Ectodermal cell (in vitro differentiated cells): ENCODE measurements at regions not wholly inside any gene's neighbourhood (a gene's known extent, or its start where the extent isn't known, plus 50 kb on each side); places are given as distances from the start of the nearest gene placed in this dataset.

Experiments
- H3K27ac ChIP-seq: 2 replicates; pipeline ENCODE4 v1.7.0; 2013; ENCODE audit warnings: mild to moderate bottlenecking, low read depth, low read length; ENCODE audit not compliant: insufficient read depth, poor library complexity, severe bottlenecking
- H3K27me3 ChIP-seq: 2 replicates; pipeline ENCODE4 v1.7.0; 2013; ENCODE audit warnings: mild to moderate bottlenecking, low read length; ENCODE audit not compliant: insufficient read depth, control insufficient read depth, poor library complexity, severe bottlenecking
- H3K36me3 ChIP-seq: one replicate; pipeline ENCODE4 v1.7.0; 2013; ENCODE audit warnings: low read length; ENCODE audit not compliant: control insufficient read depth, insufficient read depth
- H3K4me1 ChIP-seq: one replicate; pipeline ENCODE4 v1.7.0; 2013; ENCODE audit warnings: low read length; ENCODE audit not compliant: control insufficient read depth, insufficient read depth
- H3K4me3 ChIP-seq: 2 replicates; pipeline ENCODE4 v1.7.0; 2013; ENCODE audit warnings: low read depth, low read length, control low read depth; ENCODE audit not compliant: insufficient read depth
- H3K9me3 ChIP-seq: 2 replicates; pipeline ENCODE4 v1.7.0; 2013; ENCODE audit warnings: mild to moderate bottlenecking, low read length, moderate library complexity; ENCODE audit not compliant: control insufficient read depth
- WGBS, 2 experiments: methylation state at CpG; one replicate each; pipeline ENCODE4 v1.1.7; 2013; ENCODE audit warnings: missing lambda C conversion rate in 2 of 2; 5-methylcytosine and 5-hydroxymethylcytosine counted together

GRCh38 chr4:187046471-187046870 is 322.8 kb upstream of the FAT1 start:
- H3K27ac ChIP-seq = no peak overlapping the region
- no peaks in the 10 kb centered on the region for H3K36me3 ChIP-seq
- H3K27me3 ChIP-seq = no peaks in the 10 kb centered on the region

GRCh38 chr4:187059021-187059420 is 335.4 kb upstream of the FAT1 start:
- H3K4me1 ChIP-seq = no peaks in the 10 kb centered on the region
- no peak overlapping the region for H3K4me3 ChIP-seq
- no peaks in the 10 kb centered on the region for H3K27me3 ChIP-seq
- WGBS, 2 experiments = 96% methylated on average over 9 of the region's 9 CpGs
- H3K9me3 ChIP-seq = no peaks in the 10 kb centered on the region
- no peak overlapping the region for H3K27ac ChIP-seq
- no peaks in the 10 kb centered on the region for H3K36me3 ChIP-seq

More at GRCh38 chr4:187046471-187046870, 322.8 kb upstream of the FAT1 start:
- Histone ChIP-seq H3K9me3 (no peaks in the 10 kb centered on the region), H3K4me3 (no peak overlapping the region), H3K4me1 (no peaks in the 10 kb centered on the region)
- 89 to 91% methylated on average over 3 to 4 of the region's 4 CpGs for WGBS, 2 experiments

GRCh38 chr4:187059895-187060294 is 336.2 kb upstream of the FAT1 start:
- H3K27me3 ChIP-seq = no peaks in the 10 kb centered on the region
- H3K27ac ChIP-seq = no peak overlapping the region
- H3K36me3 ChIP-seq = no peaks in the 10 kb centered on the region
- no peak overlapping the region for H3K4me3 ChIP-seq
- no peaks in the 10 kb centered on the region for H3K4me1 ChIP-seq
- WGBS, 2 experiments = 41 to 44% methylated on average over 4 of the region's 4 CpGs
- H3K9me3 ChIP-seq = no peaks in the 10 kb centered on the region

GRCh38 chr4:187060551-187060950 is 336.9 kb upstream of the FAT1 start:
- Histone ChIP-seq H3K27ac (no peak overlapping the region), H3K4me3 (no peak overlapping the region), H3K27me3 (no peaks in the 10 kb centered on the region), H3K4me1 (no peaks in the 10 kb centered on the region), H3K9me3 (no peaks in the 10 kb centered on the region), H3K36me3 (no peaks in the 10 kb centered on the region)
- 89 to 93% methylated on average over 14 of the region's 14 CpGs for WGBS, 2 experiments

- H3K9me3 ChIP-seq = no peaks in the 10 kb centered on the region
- no peak overlapping the region for H3K27ac ChIP-seq
- H3K4me3 ChIP-seq = no peak overlapping the region
- no peaks in the 10 kb centered on the region for H3K27me3 ChIP-seq
- no peaks in the 10 kb centered on the region for H3K36me3 ChIP-seq
- H3K4me1 ChIP-seq = no peaks in the 10 kb centered on the region
- WGBS, 2 experiments = 91% methylated on average over 26 of the region's 26 CpGs
Measured at GRCh38 chr4:187063251-187063650, 339.6 kb upstream of the FAT1 start.

- Histone ChIP-seq H3K4me1 (no peaks in the 10 kb centered on the region), H3K27ac (no peak overlapping the region), H3K36me3 (no peaks in the 10 kb centered on the region), H3K9me3 (no peaks in the 10 kb centered on the region), H3K4me3 (no peak overlapping the region), H3K27me3 (no peaks in the 10 kb centered on the region)
- 95% methylated on average over 30 of the region's 30 CpGs for WGBS, 2 experiments
Measured at GRCh38 chr4:187064033-187064432, 340.4 kb upstream of the FAT1 start.

DNA sequence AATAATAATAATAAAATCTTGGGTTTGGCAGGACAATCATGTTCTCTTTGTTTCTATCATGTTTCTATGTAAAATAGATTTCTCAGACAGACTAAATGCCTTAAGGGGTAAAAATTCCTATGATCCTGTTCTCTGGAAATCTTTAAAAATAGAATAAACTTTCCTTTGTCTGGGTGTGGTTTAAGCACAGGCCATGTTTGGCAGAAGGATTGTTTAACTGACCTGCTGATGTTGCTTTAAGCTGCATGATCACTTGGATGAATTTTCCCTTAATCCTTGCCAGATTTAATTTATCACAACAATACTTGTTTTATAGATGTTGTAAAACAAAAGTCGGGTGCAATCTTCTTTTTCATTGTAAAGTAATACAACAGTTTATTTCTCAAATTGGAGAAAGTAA is 341.7 kb upstream of the FAT1 start:
- no peaks in the 10 kb centered on the region for H3K4me1 ChIP-seq
- no peak overlapping the region for H3K27ac ChIP-seq
- no peaks in the 10 kb centered on the region for H3K9me3 ChIP-seq
- no peak overlapping the region for H3K4me3 ChIP-seq
- H3K36me3 ChIP-seq = no peaks in the 10 kb centered on the region
- 100% methylated on average over 1 of the region's 1 CpG; no CpG with 5 or more reads in 1 of the 2 experiments for WGBS, 2 experiments
- H3K27me3 ChIP-seq = no peaks in the 10 kb centered on the region

- no peaks in the 10 kb centered on the region for H3K9me3 ChIP-seq
- no peak overlapping the region for H3K27ac ChIP-seq
- H3K36me3 ChIP-seq = no peaks in the 10 kb centered on the region
- no peaks in the 10 kb centered on the region for H3K27me3 ChIP-seq
- H3K4me1 ChIP-seq = no peaks in the 10 kb centered on the region
- 94 to 97% methylated on average over 13 of the region's 13 CpGs for WGBS, 2 experiments
- H3K4me3 ChIP-seq = no peak overlapping the region
Measured at GRCh38 chr4:187065806-187066205, 342.1 kb upstream of the FAT1 start.

- Histone ChIP-seq H3K4me1 (no peaks in the 10 kb centered on the region), H3K4me3 (no peak overlapping the region), H3K36me3 (no peaks in the 10 kb centered on the region), H3K27me3 (no peaks in the 10 kb centered on the region), H3K27ac (no peak overlapping the region), H3K9me3 (no peaks in the 10 kb centered on the region)
- 82% methylated on average over 10 of the region's 10 CpGs for WGBS, 2 experiments
Measured at GRCh38 chr4:187069398-187069797, 345.7 kb upstream of the FAT1 start.

DNA sequence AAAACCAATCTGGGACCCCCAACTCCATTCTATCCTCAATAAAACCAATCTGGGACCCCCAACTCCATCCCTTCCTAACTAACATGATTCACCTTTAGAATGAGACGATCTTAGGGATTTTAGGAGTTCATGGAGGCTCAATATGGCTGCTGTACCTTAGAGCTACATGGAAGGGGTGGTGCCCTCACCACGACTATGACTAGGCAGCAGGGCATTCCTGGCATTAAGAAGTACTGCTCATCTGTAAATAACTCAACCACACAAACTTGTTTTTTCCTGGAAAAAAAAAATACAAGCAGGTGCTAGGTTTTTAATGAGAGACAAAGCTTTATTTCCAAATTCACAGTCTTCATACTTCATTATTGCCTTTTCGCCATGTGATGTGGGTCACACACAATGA is 346.5 kb upstream of the FAT1 start:
- H3K4me3 ChIP-seq = no peak overlapping the region
- 93 to 96% methylated on average over 3 of the region's 3 CpGs for whole genome bisulfite sequencing, 2 experiments

DNA sequence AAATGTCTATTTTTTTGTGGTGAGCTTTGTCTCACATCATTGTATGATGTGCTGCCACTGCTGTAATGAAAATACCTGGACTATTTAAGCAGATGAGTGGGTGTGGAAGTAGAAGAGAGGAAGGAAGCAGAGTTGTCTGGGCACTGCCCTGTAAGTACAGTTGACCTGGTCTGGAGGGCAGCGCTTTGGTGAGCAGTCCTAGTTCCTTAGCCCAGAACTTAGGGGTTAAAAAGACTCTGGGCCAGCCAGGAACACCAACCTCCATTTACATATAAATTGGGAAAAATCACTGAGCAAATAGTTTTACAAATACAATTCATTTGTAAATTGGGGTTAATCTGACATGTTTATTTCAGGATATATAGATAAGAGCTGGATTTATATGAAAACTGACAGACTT is 347.1 kb upstream of the FAT1 start:
- no peaks in the 10 kb centered on the region for H3K9me3 ChIP-seq
- H3K4me3 ChIP-seq = no peak overlapping the region
- no peak overlapping the region for H3K27ac ChIP-seq
- no peaks in the 10 kb centered on the region for H3K4me1 ChIP-seq
- H3K27me3 ChIP-seq = no peaks in the 10 kb centered on the region
- H3K36me3 ChIP-seq = no peaks in the 10 kb centered on the region
- WGBS, 2 experiments = 36 to 47% methylated on average over 1 of the region's 1 CpG

More for the DNA sequence above, 346.5 kb upstream of the FAT1 start:
- H3K27ac ChIP-seq = no peak overlapping the region
- H3K27me3 ChIP-seq = no peaks in the 10 kb centered on the region
- H3K36me3 ChIP-seq = no peaks in the 10 kb centered on the region
- H3K9me3 ChIP-seq = no peaks in the 10 kb centered on the region
- no peaks in the 10 kb centered on the region for H3K4me1 ChIP-seq
